Cerebellar cortex (tissue), 1 donor: ENCODE measurements at regions not wholly inside any gene's neighbourhood (a gene's known extent, or its start where the extent isn't known, plus 50 kb on each side); places are given as distances from the start of the nearest gene placed in this dataset.
A peak's percentile ranks its signal among the peaks of the same experiment; 100 is the strongest.

ENCODE experiments used
- DNase-seq: peaks from one replicate; pipeline ENCODE4 v3.0.0-alpha.2; 2015; ENCODE audit warnings: low spot score

GRCh38 chr11:37072538-37073055 lies 474.6 kb upstream of the RAG2 start:
- DNase-seq, result no peak

- no peak for DNase-seq
Measured at GRCh38 chr11:37050311-37050710, 452.3 kb upstream of the RAG2 start.

- DNase-seq, result no peak
Measured at GRCh38 chr11:37040921-37041320, 442.9 kb upstream of the RAG2 start.

- DNase-seq, result no peak
Measured at GRCh38 chr11:37038911-37039310, 440.9 kb upstream of the RAG2 start.

- no peak for DNase-seq
Measured at GRCh38 chr11:37026741-37027140, 428.7 kb upstream of the RAG2 start.

- no peak for DNase-seq
Measured at GRCh38 chr11:37026326-37026725, 428.3 kb upstream of the RAG2 start.

GRCh38 chr11:37006563-37006962 lies 408.5 kb upstream of the RAG2 start:
- no peak for DNase-seq

GRCh38 chr11:37002831-37003230 lies 404.8 kb upstream of the RAG2 start:
- DNase-seq, result no peak

- no peak for DNase-seq
Measured at GRCh38 chr11:36997656-36998055, 399.6 kb upstream of the RAG2 start.

GRCh38 chr11:36996795-36997194 lies 398.8 kb upstream of the RAG2 start:
- no peak for DNase-seq

- DNase-seq, result no peak
Measured at GRCh38 chr11:36994208-36994607, 396.2 kb upstream of the RAG2 start.

- DNase-seq, result no peak
Measured at GRCh38 chr11:36988556-36988955, 390.5 kb upstream of the RAG2 start.

- DNase-seq, result no peak
Measured at GRCh38 chr11:36985562-36985961, 387.5 kb upstream of the RAG2 start.

GRCh38 chr11:36976741-36977140 lies 378.7 kb upstream of the RAG2 start:
- no peak for DNase-seq

- no peak for DNase-seq
Measured at GRCh38 chr11:36974771-36975170, 376.7 kb upstream of the RAG2 start.

GRCh38 chr11:36953976-36954375 lies 355.9 kb upstream of the RAG2 start:
- DNase-seq, result no peak

GRCh38 chr11:36948460-36949127 lies 350.6 kb upstream of the RAG2 start:
- DNase-seq, result no peak

GRCh38 chr11:36945384-36945783 lies 347.3 kb upstream of the RAG2 start:
- DNase-seq, result no peak

GRCh38 chr11:36933481-36933880 lies 335.4 kb upstream of the RAG2 start:
- no peak for DNase-seq

- DNase-seq, result no peak
Measured at GRCh38 chr11:36931139-36931538, 333.1 kb upstream of the RAG2 start.

- DNase-seq, result no peak
Measured at GRCh38 chr11:36930256-36930655, 332.2 kb upstream of the RAG2 start.

GRCh38 chr11:36929401-36929800 lies 331.4 kb upstream of the RAG2 start:
- DNase-seq, result peak; percentile 2

GRCh38 chr11:36928621-36929020 lies 330.6 kb upstream of the RAG2 start:
- DNase-seq, result no peak

GRCh38 chr11:36899800-36900199 lies 301.8 kb upstream of the RAG2 start:
- no peak for DNase-seq
